SKM-1 (cell line): ENCODE measurements at regions not wholly inside any gene's neighbourhood (a gene's known extent, or its start where the extent isn't known, plus 50 kb on each side); places are given as distances from the start of the nearest gene placed in this dataset.
"Not testable (repeated sequence)": the region's sequence is repeated elsewhere in the genome, so short reads cannot be mapped to it uniquely, and the experiment has no call there.

ENCODE experiments used
- DNase-seq: peaks from one replicate; lab custom pipeline; 2025; ENCODE audit not compliant: unreplicated experiment; lab: John Stamatoyannopoulos, UW

DNA sequence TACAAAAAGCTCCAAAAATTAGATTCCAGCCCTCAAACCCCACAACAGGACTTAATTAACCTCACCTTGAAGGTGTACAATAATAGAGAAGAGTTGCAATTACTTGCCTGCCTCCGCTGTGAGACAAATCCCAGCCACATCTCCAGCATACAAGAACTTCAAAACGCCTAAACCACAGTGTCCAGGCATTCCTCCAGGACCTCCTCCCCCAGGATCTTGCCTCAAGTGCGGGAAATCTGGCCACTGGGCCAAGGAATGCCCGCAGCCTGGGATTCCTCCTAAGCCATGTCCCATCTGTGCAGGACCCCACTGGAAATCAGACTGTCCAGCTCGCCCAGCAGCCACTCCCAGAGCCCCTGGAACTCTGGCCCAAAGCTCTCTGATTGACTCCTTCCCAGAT is 101.3 kb upstream of the CCNG1 start:
- DNase-seq = not testable (repeated sequence)

DNA sequence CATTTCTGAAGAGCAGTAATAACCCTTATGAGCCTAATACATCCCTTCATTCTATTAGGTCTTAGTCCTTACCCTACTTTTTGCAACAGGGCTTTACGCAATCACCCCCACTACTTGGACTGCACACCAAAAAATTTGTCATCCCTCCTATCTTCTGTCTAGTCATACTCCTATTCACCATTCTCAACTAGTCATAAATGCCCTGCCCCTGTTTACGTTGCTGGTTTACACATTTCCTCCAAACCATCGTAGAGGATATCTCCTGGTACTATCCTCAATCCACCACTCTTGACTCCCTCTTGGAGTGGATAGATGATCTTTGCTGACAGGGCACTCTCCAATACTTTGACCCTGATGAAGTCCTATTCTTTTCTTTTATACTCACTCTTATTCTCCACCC is 98.2 kb upstream of the CCNG1 start:
- no peak for DNase-seq

DNA sequence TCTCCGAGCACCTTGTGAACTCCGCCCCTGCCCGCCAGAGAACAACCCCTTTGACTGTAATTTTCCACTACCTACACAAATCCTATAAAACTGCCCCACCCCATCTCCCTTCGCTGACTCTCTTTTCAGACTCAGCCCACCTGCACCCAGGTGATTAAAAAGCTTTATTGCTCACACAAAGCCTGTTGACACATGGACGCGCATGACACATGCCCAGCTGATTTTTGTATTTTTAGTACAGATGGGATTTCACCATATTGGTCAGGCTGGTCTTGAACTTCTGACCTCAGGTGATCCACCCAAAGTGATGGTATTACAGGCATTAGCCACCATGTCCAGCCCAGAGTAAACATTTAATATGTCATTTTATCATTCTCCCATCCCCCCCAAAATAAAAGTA is 97.0 kb upstream of the CCNG1 start:
- DNase-seq = not testable (repeated sequence)

DNA sequence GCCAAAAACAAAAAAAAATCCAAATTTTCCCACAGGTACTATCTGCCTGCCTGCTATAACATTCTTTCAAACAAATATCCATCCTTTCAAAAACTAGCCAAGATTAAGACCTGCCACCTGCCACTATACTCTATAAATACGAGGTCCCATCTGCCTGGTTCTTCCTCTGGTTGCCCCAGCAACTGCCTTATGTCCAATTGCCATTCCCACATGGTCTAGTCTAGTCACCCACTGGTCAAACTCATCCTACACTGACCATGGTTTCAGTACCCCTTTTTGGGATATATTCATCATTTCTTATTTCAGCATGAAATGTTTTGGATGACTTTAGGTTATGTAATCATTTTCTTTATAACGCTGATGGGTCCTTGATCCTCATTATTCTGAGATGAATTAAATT is 95.1 kb upstream of the CCNG1 start:
- DNase-seq = no peak

DNA sequence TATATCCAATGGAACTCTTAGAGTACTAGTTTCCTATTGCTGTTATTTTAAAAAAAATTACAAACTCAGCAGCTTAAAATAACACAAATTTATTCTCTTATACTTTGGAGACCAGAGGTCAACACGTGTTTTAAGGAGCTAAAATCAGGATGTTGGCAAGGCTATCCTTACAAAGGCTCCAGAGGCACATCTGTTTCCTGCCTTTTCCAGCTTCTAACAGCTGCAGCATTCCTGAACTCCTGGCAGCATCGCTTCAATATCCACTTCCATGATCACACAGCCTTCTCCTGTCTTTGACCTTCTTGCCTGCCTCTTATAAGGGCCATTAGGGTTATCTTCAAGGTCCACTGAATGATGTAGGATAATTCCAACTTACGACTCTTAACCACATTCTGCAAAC is 92.2 kb upstream of the CCNG1 start:
- DNase-seq = no peak

DNA sequence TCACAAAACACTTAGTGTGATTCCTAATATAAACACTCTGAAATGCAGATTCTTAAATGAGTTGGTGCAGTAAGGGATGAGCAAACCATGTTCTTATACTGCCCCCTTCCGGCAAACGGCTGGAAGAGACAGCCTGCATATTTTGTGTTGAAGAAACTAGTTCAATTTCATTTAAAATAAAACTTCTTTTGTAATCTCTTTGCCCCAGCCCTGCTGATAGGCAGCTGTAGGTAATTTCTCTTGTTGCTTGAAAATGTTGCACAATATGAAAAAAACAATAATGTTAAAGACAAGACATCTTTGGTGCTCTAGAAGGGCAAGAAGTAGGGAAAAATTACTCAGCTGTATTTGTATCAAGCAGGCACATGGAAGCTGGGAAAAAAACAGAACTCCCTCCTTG is 89.7 kb upstream of the CCNG1 start:
- no peak for DNase-seq

DNA sequence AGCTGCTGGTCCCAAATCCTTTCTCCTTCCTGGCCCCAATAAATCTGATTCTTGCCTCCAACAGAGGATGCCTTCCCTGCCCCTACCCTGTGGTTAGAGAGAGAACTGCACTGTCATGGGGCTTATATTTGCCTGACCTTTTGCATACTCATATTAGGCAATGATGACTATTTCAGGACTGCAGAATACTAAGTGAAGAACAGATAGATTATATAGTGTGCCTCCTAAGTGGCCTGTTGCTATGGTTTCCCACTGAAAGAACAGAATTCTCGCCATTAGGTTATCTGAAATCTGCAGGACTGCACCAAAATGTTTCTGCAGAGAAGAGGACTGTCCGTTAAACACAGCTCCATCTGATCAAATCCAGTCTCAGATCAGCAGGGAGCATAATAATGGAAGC is 87.3 kb upstream of the CCNG1 start:
- DNase-seq = peak; percentile 55

DNA sequence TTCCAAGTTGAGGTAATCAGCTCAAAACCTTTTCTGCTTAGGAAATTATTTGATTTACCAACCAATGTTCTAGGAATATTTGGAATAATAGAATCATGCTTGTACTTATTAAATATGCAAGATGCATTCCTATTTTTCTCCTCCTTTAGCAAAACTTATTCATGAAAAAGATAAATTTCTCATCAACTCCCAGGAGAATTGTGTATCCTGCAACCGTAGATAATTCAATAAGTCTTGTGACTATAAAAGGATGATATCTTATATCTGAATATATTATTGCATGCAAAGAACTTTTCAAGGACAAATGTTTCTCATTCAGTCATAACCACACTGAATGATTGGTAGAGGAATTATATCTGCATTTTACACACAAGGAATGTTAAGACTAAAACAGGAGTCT is 84.9 kb upstream of the CCNG1 start:
- DNase-seq = no peak

DNA sequence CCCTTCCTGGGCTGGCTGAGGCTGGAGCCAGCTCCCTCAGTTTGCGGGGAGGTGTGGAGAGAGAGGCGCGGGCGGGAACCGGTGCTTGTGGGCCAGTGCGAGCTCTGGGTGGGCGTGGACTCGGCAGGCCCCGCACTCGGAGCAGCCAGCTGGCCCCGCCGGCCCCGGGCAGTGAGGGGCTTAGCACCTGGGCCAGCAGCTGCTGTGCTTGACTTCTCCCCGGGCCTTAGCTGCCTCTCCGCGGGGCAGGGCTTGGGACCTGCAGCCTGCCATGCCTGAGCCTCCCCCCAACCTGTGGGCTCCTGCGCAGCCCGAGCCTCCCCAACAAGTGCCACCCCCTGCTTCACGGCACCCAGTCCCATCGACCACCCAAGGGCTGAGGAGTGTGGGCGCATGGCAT is 81.6 kb upstream of the CCNG1 start:
- DNase-seq = not testable (repeated sequence)

DNA sequence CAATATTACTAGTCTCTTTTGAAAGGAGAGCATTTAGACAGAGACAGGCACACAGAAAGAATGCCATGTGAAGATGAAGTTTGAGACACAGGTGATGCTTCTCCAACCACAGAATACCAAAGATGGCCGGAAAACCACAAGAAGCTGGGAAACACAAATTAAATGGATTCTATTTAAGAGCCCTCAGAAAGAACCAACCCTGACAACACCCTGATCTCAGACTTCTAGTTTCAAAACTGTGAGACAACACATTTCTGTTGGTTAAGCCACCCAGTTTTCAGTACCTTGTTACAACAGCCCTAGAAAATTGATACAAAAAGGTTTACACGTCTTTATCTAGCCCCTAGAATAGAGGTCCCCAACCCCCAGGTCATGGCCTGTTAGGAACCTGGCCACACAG is 79.8 kb upstream of the CCNG1 start:
- DNase-seq = no peak

DNA sequence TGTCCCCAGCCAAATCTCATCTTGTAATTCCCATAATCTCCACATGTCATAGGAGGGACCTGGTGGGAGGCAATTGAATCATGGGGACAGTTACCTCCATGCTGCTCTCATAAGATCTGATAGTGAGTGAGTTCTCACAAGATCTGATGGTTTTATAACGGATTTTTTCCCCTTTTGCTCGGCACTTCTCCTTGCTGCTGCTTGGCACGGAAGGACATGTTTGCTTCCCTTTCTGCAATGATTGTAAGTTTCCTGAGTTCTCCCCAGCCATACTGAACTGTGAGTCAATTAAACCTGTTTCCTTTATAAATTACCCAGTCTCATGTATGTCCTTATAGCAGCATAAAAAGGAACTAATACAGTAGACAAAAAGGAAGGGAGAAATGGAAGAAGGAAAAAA is 76.7 kb upstream of the CCNG1 start:
- no peak for DNase-seq

DNA sequence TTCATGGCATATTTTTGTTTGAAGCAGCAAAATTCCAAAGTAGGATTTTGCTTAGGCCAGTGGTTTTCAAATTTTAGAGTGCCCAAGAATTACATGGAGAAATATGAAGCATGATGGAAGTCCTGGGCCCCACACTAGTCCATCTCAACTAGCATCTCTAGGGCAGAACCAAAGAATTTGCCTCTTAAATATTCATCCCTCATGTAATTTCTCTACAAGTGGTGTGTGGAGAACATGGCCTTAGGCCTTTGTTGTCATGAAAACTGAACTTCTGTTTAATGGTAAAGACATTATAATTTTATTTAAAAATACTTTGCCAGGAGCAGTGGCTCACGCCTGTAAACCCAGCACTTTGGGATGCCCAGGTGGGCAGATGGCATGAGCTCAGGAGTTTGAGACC is 75.9 kb upstream of the CCNG1 start:
- DNase-seq = no peak

DNA sequence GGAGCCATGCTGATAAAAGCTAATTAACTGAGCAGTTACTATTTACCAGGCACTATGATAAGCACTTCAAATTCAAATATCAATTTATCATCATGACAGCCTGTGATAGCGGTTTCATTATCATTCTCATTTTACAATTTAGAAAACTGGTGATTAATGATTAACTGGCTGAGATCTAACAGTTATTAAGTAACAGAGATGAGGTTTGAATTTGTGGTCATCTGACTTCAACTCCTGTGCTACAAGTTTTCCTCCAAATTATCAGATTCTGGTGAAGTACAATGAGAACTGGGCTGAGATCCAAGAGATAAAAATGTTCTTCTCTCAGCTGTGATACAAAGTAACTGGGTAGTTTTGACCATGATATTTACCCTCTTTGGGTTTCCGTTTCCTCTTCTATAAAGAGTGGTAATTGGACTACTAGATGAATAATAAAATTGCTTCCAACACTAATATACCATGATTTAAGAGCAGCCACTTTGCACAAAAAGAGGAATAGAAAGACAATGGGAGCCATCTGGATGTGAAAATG is 74.5 kb upstream of the CCNG1 start:
- no peak for DNase-seq

DNA sequence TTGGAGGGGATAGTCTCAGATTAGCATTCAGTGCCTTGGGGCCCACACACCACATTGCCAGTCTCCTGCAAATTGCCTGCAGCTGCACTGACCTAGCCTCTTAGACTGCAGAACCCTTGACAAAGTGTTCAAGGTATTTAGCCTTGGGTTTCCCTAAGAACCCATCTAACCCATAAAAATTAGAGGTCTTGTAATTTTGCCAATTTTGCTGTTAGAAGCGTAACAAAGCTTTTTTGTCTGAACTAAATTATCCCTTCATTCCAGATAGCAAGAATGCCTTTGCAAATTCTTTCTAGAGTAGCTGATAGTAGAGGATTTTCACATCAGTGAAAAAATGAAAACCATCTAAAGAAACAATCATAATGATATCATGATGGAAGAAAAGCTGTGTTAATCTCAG is 74.0 kb upstream of the CCNG1 start:
- DNase-seq = no peak

DNA sequence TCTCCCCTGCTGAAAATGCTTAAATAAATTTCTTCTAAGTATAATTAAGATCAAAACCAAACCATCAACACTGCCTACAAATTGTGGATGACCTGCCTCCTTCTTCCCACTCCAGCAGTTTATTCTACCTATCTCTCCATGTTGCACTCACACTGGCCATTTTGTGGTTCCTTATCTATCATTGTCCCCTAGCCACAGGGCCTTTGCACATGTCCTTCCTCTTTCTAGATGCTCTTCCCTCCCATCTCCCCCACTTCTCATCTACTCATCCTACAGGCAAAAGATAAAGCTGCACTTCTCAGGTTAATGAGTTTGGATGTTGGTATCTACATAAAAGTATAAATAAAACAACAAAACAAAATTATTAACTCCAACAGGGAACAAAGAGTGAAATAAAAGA is 70.6 kb upstream of the CCNG1 start:
- no peak for DNase-seq

DNA sequence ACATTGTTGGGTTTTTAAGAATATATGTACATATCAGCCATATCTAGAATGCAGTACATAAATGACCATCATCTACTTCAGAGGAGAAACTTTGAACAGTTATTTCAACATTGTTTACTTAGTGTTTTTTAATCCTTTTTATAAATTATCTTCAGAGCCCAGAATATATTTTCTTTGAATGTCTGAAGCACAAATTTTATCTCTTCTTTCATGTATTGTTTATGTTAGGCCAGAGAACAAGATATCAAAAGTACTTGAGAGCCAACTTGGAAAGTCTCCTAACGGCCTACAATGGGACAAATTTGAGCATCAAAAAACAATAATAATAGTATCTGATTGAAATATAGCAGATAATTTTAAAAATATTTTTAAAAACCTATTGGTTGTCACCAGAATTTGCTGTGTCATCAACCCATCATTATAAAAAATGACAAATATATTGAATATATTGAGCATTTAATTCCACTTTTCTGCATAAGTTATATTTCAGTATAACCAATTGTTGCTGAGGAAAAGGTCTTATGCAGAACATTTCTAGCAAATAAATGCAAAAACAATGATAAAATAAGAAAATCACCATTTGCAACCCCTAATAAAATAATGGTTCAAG is 67.5 kb upstream of the CCNG1 start:
- DNase-seq = no peak

DNA sequence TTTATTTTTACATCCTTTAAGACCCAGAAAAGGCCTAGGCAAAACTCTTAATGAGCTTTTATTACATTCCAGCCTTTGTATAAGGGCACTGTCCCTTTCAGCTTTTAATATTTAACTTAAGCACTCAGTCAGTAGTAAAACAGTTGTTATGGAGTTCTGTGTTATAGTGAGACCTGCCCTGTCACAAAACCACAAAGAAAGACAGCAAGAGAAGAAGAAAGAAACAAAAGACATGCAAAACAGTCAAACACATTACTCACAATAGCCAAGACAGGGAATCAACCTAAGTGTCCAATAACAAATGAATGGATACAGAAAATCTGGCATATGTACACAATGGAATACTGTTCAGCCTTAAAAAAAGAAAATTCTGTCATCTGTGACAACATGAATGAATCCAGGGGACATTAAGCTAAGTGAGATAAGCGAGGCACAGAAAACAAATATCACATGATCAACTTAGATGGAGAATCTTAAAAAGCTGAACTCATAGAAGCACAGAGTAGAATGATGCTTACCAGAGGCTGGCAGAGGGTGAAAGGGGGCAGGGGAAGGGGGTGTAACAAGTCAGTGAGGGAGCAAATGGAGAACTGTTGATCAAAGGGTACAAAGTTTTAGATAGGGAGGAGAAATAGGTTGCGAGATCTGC is 63.8 kb upstream of the CCNG1 start:
- DNase-seq = no peak

DNA sequence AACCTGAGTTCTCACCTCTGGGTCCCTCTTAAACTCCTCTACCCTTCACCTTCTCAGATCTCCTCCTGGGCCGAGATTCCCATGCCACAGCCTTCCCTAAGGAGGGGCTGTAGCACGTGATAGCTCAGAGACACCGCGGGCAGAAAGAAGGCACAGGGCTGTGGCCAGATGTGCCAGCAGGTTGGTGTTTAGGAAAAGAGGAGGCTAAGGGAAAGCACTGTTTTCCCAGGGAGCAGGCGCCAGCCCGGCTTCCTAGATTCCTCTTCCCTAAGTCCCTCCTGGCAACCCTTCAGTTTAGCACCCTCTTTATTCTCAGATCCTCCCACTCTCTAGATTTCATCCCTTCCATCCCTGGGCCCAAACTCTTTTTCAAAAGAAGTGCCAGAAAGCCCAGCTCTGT is 59.4 kb upstream of the CCNG1 start:
- DNase-seq = no peak

DNA sequence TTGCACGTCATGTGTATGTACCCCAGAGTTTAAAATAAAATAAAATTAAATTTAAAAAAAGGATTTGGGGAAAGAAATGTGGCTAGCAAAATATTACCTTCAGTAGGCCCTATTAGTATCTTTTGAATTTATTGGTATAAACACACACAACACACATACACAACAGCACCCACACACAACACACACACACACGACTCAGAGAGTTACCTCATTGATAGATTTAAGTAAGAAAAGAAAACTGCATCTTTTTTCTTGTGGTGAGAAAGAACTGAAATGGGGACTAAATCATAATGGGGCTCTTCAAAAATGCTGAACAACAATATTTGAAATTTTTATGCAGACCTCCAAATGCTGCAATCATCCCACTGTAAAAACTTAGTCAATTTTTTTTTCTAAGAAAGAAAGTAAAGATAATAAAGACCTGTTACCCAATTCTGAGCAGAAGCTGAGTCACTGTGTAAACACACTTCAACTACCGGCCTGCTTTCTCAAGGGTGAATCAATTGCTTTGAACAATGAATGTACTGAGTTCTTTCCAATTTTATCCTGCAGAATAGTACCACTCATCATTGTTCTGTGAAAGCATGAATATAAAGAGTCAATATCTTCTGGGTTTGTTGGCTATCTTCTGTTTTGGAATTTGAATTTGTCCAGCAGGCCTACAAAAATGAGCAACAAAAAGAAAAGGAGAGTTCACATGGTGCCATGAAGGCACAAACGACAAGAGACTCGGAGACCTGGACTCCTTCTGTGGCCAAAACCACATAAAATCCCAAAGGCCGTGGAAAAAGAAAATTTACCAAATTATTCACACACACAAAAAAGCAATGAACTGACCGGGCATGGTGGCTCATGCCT is 57.9 kb upstream of the CCNG1 start:
- DNase-seq = peak; percentile 18

DNA sequence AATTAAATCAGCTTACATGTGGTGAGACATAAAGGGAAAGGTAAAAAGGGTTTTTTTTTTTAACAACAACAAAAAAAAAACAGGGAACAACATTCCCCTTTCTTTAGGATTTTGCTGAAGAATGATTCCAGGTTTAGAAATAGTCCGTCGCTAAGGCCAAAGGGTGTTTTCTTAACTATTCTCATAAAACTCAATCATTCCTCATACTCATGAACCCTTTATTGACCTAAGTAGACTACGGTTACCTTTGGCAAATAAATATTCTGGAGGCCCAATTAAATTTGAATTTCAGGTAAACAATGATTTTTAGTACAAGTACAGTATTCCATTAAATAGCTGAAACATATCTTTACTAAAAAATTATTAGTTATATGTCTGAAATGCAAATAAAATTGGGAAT is 55.6 kb upstream of the CCNG1 start:
- no peak for DNase-seq

DNA sequence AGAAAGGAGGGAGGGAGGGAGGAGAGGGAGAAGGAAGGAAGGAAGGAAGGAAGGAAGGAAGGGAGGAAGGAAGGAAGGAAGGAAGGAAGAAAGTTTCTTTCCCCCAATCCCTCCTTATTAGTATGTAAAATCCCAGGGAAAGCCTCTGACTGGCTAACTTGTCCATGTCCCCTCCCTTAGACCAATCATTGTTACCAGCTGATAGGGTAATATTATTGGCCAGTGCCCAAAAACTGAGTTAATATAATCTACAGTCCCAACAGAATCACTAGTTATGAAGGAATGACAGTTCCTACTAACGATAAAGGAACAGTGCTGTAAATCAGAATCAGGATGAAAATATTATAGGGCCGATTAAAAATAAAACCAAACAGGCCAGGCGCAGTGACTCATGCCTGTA is 53.6 kb upstream of the CCNG1 start:
- DNase-seq = no peak

DNA sequence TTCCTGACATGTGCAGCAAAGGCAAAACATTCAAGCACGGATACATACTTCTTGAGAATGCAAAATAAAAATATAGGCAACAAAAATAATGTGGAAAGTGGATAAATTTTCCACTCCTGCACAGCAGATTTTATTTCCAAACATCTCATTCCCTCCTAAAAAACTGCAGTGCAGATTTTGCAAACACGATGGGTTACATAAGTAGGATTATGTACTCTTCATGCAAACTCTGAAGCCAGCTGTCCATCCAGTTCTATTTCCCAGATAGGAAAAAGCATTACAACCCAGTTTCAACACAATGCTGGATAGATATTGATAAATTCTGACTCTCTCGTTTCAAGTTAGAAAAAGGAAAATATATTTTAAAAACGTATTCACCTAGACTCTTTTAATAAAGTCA is 52.7 kb upstream of the CCNG1 start:
- no peak for DNase-seq
